Neural progenitor cell (in vitro differentiated cells): ENCODE measurements at regions not wholly inside any gene's neighbourhood (a gene's known extent, or its start where the extent isn't known, plus 50 kb on each side); places are given as distances from the start of the nearest gene placed in this dataset.

Experiments
- EZH2phosphoT487 ChIP-seq: fragments of 200-600 bp; sonication (generic); IDR thresholded peaks from 2 replicates; pipeline ENCODE4 v1.6.1; 2017; ENCODE audit warnings: antibody characterized with exemption
- TF ChIP-seq, protein P1 (sequence below): fragments of 200-600 bp; sonication (generic); IDR thresholded peaks from 2 replicates; pipeline ENCODE4 v1.5.1; 2017; ENCODE audit warnings: antibody characterized with exemption, mild to moderate bottlenecking

DNA sequence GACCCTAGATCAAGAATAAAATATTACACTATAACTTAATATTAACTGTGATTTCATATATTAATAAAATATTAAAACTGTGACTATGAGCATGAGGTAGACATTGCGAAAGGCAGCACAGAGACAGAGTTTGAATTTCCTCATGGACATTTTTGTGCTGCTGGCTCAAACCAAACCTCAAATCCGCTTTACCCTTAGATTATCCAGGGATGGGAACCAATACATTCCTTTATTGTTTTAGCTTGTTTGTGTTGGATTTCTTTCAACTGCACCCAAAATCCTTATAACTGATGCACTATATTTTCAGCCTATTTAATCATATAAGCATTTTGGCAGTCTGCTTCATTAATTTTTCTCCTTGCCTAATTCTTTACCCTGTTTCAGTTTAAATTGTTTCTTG, 436.7 kb downstream of the ATP23 start:
- TF ChIP-seq, protein P1, sequence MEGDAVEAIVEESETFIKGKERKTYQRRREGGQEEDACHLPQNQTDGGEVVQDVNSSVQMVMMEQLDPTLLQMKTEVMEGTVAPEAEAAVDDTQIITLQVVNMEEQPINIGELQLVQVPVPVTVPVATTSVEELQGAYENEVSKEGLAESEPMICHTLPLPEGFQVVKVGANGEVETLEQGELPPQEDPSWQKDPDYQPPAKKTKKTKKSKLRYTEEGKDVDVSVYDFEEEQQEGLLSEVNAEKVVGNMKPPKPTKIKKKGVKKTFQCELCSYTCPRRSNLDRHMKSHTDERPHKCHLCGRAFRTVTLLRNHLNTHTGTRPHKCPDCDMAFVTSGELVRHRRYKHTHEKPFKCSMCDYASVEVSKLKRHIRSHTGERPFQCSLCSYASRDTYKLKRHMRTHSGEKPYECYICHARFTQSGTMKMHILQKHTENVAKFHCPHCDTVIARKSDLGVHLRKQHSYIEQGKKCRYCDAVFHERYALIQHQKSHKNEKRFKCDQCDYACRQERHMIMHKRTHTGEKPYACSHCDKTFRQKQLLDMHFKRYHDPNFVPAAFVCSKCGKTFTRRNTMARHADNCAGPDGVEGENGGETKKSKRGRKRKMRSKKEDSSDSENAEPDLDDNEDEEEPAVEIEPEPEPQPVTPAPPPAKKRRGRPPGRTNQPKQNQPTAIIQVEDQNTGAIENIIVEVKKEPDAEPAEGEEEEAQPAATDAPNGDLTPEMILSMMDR, result no peak
- no peak for TF ChIP-seq EZH2phosphoT487
